ENCODE measurements at regions not wholly inside any gene's neighbourhood (a gene's known extent, or its start where the extent isn't known, plus 50 kb on each side); places are given as distances from the start of the nearest gene placed in this dataset.
A peak's percentile ranks its signal among the peaks of the same experiment; 100 is the strongest.

DNA sequence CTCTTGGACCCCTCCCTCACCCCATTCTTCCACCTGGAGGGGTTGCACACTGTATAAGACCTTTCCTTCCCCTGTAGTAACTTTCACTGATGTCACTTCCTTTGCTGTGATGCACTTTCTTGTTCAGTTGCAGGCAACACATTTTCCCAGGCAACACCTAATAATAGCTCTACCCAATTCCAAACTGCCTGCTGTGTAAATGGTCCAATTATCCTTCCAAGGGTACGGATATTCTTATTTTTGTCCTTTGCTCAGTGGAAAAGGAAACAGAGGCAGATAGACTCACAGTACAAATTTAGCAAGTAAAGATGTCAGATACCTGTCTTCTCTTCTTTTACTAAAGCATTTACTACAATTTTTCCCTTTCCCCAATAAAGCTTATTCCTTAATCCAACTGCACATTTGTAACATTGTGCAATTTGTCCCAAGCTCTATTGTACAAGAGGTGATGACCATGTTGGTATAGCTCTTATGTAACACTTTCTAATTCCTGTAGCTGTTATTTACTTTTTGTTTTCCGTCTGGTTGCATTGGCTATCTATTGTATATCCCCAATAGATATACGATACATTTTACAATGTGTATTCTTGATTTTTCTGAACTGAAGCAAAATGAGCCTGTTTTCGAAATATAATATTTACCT, 69.1 kb upstream of the NPFFR2 start:
- H3K9me3 ChIP-seq (ENCODE audit: low read depth), result no peaks in the 10 kb centered on the region
- no peak overlapping the region for H3K4me3 ChIP-seq
- H3K9ac ChIP-seq, result no peak overlapping the region
- H4K20me1 ChIP-seq (ENCODE audit: insufficient read depth), result no peaks in the 10 kb centered on the region
- H3K36me3 ChIP-seq (ENCODE audit: low read depth), result no peaks in the 10 kb centered on the region
- no peaks in the 10 kb centered on the region for H3F3A ChIP-seq (ENCODE audit: insufficient read depth)
- H3K9me2 ChIP-seq (ENCODE audit: insufficient read depth), result no peaks in the 10 kb centered on the region
- H2AFZ ChIP-seq, result no peak overlapping the region
- H3K27ac ChIP-seq, result no peak overlapping the region
- no peaks in the 10 kb centered on the region for H3K27me3 ChIP-seq (replicated peaks; ENCODE audit: insufficient read depth)
- 23 to 32% methylated on average over 4 of the region's 4 CpGs for WGBS, 2 experiments (ENCODE audit: low coverage in 1 of 2, low lambda C conversion rate in 2 of 2, missing lambda C conversion rate in 2 of 2)
- H3K79me2 ChIP-seq (ENCODE audit: insufficient read depth), result no peaks in the 10 kb centered on the region
- no peaks in the 10 kb centered on the region for H3K4me1 ChIP-seq (ENCODE audit: insufficient read depth)
- H3K4me2 ChIP-seq (ENCODE audit: unreplicated experiment), result no peak overlapping the region
- TF ChIP-seq EZH2phosphoT487 (IDR thresholded peaks at IDR 0.05; ENCODE audit: insufficient read depth, low read depth), result no peak
- TF ChIP-seq EZH2 (IDR thresholded peaks at IDR 0.05; ENCODE audit: insufficient read depth, poor library complexity, severe bottlenecking), result no peak
- in situ Hi-C loops (cut with MboI), result no loop called here
- no peak for DNase-seq

DNA sequence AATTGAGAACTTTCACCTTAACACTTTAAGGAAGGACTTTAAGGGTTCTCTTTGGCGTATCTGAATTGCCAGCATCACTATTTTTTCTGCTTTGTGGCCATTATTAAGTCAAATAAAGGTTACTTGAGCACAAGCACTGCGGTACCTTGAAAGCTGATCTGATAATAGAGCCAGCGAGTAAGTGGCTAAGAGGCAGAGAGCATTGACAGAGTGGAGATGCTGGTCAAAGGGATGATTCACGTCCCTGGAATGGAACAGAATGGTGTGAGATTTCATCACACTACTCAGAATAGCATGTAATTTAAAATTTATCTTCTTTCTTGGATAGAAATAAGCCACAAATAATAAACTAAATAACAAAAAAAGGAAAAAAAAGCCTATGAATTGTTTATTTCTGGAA, 57.1 kb upstream of the NPFFR2 start:
- H3K36me3 ChIP-seq (ENCODE audit: low read depth), result no peaks in the 10 kb centered on the region
- H3K27ac ChIP-seq, result no peak overlapping the region
- peak; percentile 27 for DNase-seq
- no peak overlapping the region for H3K4me3 ChIP-seq
- in situ Hi-C loops (cut with MboI), result no loop called here
- H3K4me1 ChIP-seq (ENCODE audit: insufficient read depth), result no peaks in the 10 kb centered on the region
- no peaks in the 10 kb centered on the region for H3K27me3 ChIP-seq (replicated peaks; ENCODE audit: insufficient read depth)
- H2AFZ ChIP-seq, result no peak overlapping the region
- H3K4me2 ChIP-seq (ENCODE audit: unreplicated experiment), result no peak overlapping the region
- TF ChIP-seq EZH2 (IDR thresholded peaks at IDR 0.05; ENCODE audit: insufficient read depth, poor library complexity, severe bottlenecking) (no peak), EZH2phosphoT487 (IDR thresholded peaks at IDR 0.05; ENCODE audit: insufficient read depth, low read depth) (no peak)
- no peak overlapping the region for H3K9ac ChIP-seq
- H3K79me2 ChIP-seq (ENCODE audit: insufficient read depth), result no peaks in the 10 kb centered on the region
- no peaks in the 10 kb centered on the region for H3K9me2 ChIP-seq (ENCODE audit: insufficient read depth)
- H3K9me3 ChIP-seq (ENCODE audit: low read depth), result no peaks in the 10 kb centered on the region
- WGBS, 2 experiments (ENCODE audit: low coverage in 1 of 2, low lambda C conversion rate in 2 of 2, missing lambda C conversion rate in 2 of 2), result 24 to 30% methylated on average over 4 of the region's 4 CpGs
- no peaks in the 10 kb centered on the region for H4K20me1 ChIP-seq (ENCODE audit: insufficient read depth)
- no peaks in the 10 kb centered on the region for H3F3A ChIP-seq (ENCODE audit: insufficient read depth)

DNA sequence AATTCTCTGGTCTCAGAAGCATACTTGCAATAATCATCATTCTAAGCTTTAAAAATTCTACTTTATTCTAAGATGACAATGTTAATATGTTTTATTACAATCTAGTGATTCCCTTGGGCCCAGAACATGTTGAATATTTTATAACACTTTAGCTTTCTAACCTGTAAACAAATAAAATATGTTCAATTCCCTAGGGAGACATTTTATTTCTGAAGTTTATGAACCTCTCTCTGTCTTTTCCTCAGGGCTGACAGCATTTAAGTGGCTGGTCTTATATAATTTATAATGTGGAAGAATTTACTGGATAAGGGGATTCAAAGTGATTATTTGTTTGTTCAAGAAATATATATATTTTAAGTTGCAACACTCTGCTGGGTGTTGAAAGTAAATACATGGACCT, 55.3 kb upstream of the NPFFR2 start:
- no peaks in the 10 kb centered on the region for H3K9me3 ChIP-seq (ENCODE audit: low read depth)
- DNase-seq, result no peak
- no peaks in the 10 kb centered on the region for H3K79me2 ChIP-seq (ENCODE audit: insufficient read depth)
- H3K27me3 ChIP-seq (replicated peaks; ENCODE audit: insufficient read depth), result no peaks in the 10 kb centered on the region
- no peak overlapping the region for H3K4me3 ChIP-seq
- H3K4me1 ChIP-seq (ENCODE audit: insufficient read depth), result no peaks in the 10 kb centered on the region
- no peaks in the 10 kb centered on the region for H3K9me2 ChIP-seq (ENCODE audit: insufficient read depth)
- H2AFZ ChIP-seq, result no peak overlapping the region
- no peak overlapping the region for H3K27ac ChIP-seq
- no peak overlapping the region for H3K9ac ChIP-seq
- H3K36me3 ChIP-seq (ENCODE audit: low read depth), result no peaks in the 10 kb centered on the region
- no peak overlapping the region for H3K4me2 ChIP-seq (ENCODE audit: unreplicated experiment)
- TF ChIP-seq EZH2phosphoT487 (IDR thresholded peaks at IDR 0.05; ENCODE audit: insufficient read depth, low read depth) (no peak), EZH2 (IDR thresholded peaks at IDR 0.05; ENCODE audit: insufficient read depth, poor library complexity, severe bottlenecking) (no peak)
- H3F3A ChIP-seq (ENCODE audit: insufficient read depth), result no peaks in the 10 kb centered on the region
- no peaks in the 10 kb centered on the region for H4K20me1 ChIP-seq (ENCODE audit: insufficient read depth)
- in situ Hi-C loops (cut with MboI), result no loop called here

DNA sequence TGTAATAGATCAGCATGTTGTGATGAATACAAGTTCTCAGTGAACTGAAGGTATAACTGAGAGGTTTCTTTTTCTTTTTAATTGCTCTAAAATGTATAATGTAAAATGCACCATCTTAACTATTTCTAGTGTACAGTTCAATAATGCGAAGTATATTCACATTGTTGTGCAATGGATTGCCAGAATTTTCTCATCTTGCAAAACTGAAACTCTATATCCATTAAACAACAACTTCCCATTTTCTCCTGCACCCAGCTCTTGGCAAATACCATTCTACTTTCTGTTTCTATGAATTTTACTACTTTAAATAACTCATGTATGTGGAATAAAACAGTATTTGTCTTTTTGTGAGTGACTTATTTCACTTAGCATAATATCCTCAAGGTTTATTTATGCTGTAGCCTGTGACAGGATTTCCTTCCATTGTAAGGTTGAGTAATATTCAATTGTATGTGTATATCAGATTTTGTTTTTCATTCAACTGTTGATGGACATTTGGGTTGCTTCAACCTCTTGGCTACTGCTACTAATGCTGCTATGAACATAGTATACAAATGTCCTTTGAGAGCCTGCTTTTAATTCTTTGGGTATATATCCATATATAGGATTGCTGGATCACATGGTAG, 53.5 kb upstream of the NPFFR2 start:
- Histone ChIP-seq H3K36me3 (ENCODE audit: low read depth) (no peaks in the 10 kb centered on the region), H3K9me3 (ENCODE audit: low read depth) (no peaks in the 10 kb centered on the region), H3K9me2 (ENCODE audit: insufficient read depth) (no peaks in the 10 kb centered on the region), H3K27me3 (replicated peaks; ENCODE audit: insufficient read depth) (no peaks in the 10 kb centered on the region), H2AFZ (no peak overlapping the region), H3K79me2 (ENCODE audit: insufficient read depth) (no peaks in the 10 kb centered on the region), H3K4me2 (ENCODE audit: unreplicated experiment) (no peak overlapping the region), H3K27ac (no peak overlapping the region), H3K4me3 (no peak overlapping the region), H4K20me1 (ENCODE audit: insufficient read depth) (no peaks in the 10 kb centered on the region), H3K4me1 (ENCODE audit: insufficient read depth) (no peaks in the 10 kb centered on the region), H3K9ac (no peak overlapping the region), H3F3A (ENCODE audit: insufficient read depth) (no peaks in the 10 kb centered on the region)
- in situ Hi-C loops (cut with MboI), result no loop called here
- TF ChIP-seq EZH2 (IDR thresholded peaks at IDR 0.05; ENCODE audit: insufficient read depth, poor library complexity, severe bottlenecking) (no peak), EZH2phosphoT487 (IDR thresholded peaks at IDR 0.05; ENCODE audit: insufficient read depth, low read depth) (no peak)
- DNase-seq, result no peak
- WGBS, 2 experiments (ENCODE audit: low coverage in 1 of 2, low lambda C conversion rate in 2 of 2, missing lambda C conversion rate in 2 of 2), result 23% methylated on average over 1 of the region's 1 CpG
